BJ (cell line): ENCODE measurements at regions not wholly inside any gene's neighbourhood (a gene's known extent, or its start where the extent isn't known, plus 50 kb on each side); places are given as distances from the start of the nearest gene placed in this dataset.

Experiments
- CTCF ChIA-PET: fragments of 350-600 bp; formaldehyde crosslinking; extraction: SDS; loops from one replicate; lab custom pipeline; 2021; ENCODE audit warnings: antibody characterized with exemption, inconsistent platforms; lab: Yijun Ruan, JAX
- POLR2A ChIA-PET: fragments of 300-600 bp; sonication (Branson Sonifier 250); formaldehyde crosslinking; extraction: SDS; loops from one replicate; lab custom pipeline; 2021; ENCODE audit warnings: antibody characterized with exemption; lab: Charles Lee
- DNase-seq: peaks from one replicate; pipeline ENCODE4 v3.0.0-alpha.2; 2011; ENCODE audit warnings: low read depth
- H3K27me3 ChIP-seq: 2 replicates; pipeline ENCODE4 v1.6.0; 2011; ENCODE audit warnings: low read length; ENCODE audit not compliant: control insufficient read depth, insufficient read depth
- H3K36me3 ChIP-seq: 2 replicates; pipeline ENCODE4 v1.5.1; 2011; ENCODE audit warnings: low read length; ENCODE audit not compliant: control insufficient read depth, insufficient read depth
- H3K4me3 ChIP-seq: 2 replicates; pipeline ENCODE4 v1.5.1; 2011; ENCODE audit warnings: low read depth, mild to moderate bottlenecking, control low read depth, low read length
- TF ChIP-seq, protein P1 (sequence below): IDR thresholded peaks from 2 replicates; pipeline ENCODE4 v1.5.1; 2011; ENCODE audit warnings: low read depth, mild to moderate bottlenecking, control low read depth, inconsistent platforms, low read length, moderate library complexity; ENCODE audit not compliant: insufficient read depth

DNA sequence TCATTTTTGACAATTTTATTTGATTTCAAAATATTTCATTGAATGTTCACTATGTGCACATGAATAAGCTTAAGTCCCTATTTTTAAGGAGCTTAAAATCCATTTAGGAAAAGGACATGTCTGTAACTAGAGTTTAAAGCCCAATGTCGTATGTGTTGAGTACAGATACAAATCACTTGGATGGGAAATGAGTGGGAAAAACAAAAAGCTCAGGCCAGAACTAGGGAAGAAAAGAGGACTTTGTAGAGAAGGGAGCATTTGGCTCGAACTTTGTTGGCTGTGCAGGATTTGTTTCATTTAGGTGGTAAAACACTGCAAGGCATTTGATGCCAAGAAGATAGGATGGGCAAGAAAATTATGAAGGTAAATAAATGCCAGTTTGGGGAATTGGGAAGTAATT is 653.1 kb upstream of the KCNMB2 start:
- Histone ChIP-seq H3K4me3 (no peak overlapping the region), H3K27me3 (no peaks in the 10 kb centered on the region), H3K36me3 (no peaks in the 10 kb centered on the region)
- TF ChIP-seq, protein P1, sequence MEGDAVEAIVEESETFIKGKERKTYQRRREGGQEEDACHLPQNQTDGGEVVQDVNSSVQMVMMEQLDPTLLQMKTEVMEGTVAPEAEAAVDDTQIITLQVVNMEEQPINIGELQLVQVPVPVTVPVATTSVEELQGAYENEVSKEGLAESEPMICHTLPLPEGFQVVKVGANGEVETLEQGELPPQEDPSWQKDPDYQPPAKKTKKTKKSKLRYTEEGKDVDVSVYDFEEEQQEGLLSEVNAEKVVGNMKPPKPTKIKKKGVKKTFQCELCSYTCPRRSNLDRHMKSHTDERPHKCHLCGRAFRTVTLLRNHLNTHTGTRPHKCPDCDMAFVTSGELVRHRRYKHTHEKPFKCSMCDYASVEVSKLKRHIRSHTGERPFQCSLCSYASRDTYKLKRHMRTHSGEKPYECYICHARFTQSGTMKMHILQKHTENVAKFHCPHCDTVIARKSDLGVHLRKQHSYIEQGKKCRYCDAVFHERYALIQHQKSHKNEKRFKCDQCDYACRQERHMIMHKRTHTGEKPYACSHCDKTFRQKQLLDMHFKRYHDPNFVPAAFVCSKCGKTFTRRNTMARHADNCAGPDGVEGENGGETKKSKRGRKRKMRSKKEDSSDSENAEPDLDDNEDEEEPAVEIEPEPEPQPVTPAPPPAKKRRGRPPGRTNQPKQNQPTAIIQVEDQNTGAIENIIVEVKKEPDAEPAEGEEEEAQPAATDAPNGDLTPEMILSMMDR: no peak
- CTCF ChIA-PET: no interaction called here
- POLR2A ChIA-PET: no interaction called here
- no peak for DNase-seq

DNA sequence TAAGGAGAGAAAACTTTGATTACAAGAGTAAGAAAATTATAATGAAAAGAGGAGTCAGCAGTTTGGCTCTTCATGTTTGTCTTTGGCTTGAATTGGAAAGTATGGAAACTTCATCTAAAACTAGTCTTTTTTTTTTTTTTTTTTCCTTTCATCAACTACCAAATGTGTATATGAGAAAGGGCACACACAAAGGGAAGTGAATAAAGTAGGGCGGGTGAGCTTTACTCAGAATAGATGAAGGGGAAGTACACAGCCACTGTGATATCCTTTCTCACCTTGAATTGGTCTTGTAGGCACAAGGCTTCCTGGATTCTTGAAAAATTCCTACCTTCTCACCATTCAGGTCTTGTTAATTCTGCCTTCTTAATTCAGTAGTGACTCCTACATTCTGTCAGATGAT is 652.3 kb upstream of the KCNMB2 start:
- CTCF ChIA-PET: no interaction called here
- no peak for DNase-seq
- Histone ChIP-seq H3K4me3 (no peak overlapping the region), H3K36me3 (no peaks in the 10 kb centered on the region), H3K27me3 (no peaks in the 10 kb centered on the region)
- TF ChIP-seq, protein P1: no peak
- POLR2A ChIA-PET: no interaction called here

DNA sequence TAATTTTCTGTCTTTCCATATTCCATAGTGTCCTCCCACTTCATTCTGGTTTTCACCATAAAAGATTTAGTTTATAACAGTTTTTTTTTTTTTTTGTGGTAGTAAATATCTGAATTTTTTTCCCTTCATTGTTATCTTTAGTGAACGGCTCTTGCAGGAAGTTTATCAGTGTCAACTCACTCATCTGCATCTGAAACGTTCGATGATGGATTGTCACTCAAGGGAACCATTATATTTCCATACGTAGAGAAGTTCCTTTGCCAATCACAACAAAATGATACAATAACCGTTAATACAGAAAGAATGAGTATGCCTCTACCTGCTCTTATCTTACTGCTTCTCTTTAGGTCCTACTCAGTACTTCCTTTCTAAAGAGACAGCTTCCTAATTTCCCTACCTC is 651.2 kb upstream of the KCNMB2 start:
- Histone ChIP-seq H3K36me3 (no peaks in the 10 kb centered on the region), H3K4me3 (no peak overlapping the region), H3K27me3 (no peaks in the 10 kb centered on the region)
- TF ChIP-seq, protein P1: no peak
- DNase-seq: no peak
- POLR2A ChIA-PET: no interaction called here
- CTCF ChIA-PET: no interaction called here

DNA sequence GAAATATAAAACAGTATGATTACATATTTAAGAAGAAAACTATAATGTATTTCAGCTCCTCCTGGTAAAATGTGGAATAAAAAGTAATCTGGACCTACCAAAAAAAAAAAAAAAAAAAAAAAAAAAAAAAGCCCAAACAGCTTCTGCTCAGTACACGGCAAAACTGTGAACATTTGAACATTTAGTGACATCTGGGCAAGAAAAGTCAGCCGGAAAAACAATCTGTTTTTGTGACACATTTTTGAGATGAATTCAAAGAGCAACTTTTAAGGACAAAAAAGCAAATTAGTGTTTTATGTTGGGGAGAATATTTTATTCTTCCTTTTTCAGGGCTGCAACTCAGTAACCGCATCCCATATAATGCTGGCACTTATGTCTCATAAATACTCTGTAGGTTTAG is 649.7 kb upstream of the KCNMB2 start:
- CTCF ChIA-PET: interaction anchor here (0.6 kb wide), 1 partner anchor 13 kb away, joined by 3 read pairs; no protein-coding TSS in a partner anchor
- TF ChIP-seq, protein P1: no peak

DNA sequence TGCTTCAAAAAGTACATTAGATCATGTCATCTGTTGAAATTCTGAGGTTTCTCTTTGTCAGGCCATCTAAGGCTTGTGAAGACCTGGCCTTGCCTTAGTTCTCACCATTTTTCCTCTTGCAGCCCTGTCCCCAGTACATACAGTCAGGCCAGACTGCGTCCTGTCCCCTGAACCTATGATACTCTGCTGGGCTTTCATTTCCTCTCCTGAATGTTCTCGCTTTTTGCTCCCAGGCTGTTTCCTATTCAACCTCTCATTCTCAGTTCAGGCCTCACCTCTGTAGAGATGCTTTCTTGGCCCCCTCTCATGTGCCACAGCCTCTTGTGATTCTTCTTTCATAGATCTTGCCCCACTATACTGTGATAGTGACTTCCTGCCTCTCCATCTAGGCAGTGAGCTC is 648.8 kb upstream of the KCNMB2 start:
- no peaks in the 10 kb centered on the region for H3K36me3 ChIP-seq
- ChIA-PET CTCF (no interaction called here), POLR2A (no interaction called here)
- no peaks in the 10 kb centered on the region for H3K27me3 ChIP-seq
- TF ChIP-seq, protein P1: no peak
- DNase-seq: no peak
- H3K4me3 ChIP-seq: no peak overlapping the region

More for the DNA sequence above, 649.7 kb upstream of the KCNMB2 start:
- Histone ChIP-seq H3K27me3 (no peaks in the 10 kb centered on the region), H3K4me3 (no peak overlapping the region), H3K36me3 (no peaks in the 10 kb centered on the region)
- DNase-seq: no peak
- POLR2A ChIA-PET: no interaction called here
